GM18499 (cell line): ENCODE measurements at regions not wholly inside any gene's neighbourhood (a gene's known extent, or its start where the extent isn't known, plus 50 kb on each side); places are given as distances from the start of the nearest gene placed in this dataset.
"Not testable (repeated sequence)": the region's sequence is repeated elsewhere in the genome, so short reads cannot be mapped to it uniquely, and the experiment has no call there.

Source experiments
- ATAC-seq: cut with Tn5 transposase; IDR thresholded peaks from one replicate; pipeline ENCODE4 v1.9.1; 2021; ENCODE audit warnings: moderate number of reproducible peaks; ENCODE audit not compliant: insufficient read depth, unreplicated experiment

GRCh38 chr10:61195211-61195610, 251.2 kb upstream of the RHOBTB1 start:
- ATAC-seq, result no peak

GRCh38 chr10:61192589-61192988, 248.6 kb upstream of the RHOBTB1 start:
- ATAC-seq, result not testable (repeated sequence)

GRCh38 chr10:61192042-61192441, 248.1 kb upstream of the RHOBTB1 start:
- ATAC-seq, result no peak

GRCh38 chr10:61189912-61190311, 245.9 kb upstream of the RHOBTB1 start:
- ATAC-seq, result no peak

- no peak for ATAC-seq
Observed at GRCh38 chr10:61188691-61189090, 244.7 kb upstream of the RHOBTB1 start.

GRCh38 chr10:61188101-61188500, 244.1 kb upstream of the RHOBTB1 start:
- no peak for ATAC-seq

GRCh38 chr10:61187601-61188000, 243.6 kb upstream of the RHOBTB1 start:
- ATAC-seq, result no peak

GRCh38 chr10:61186408-61186807, 242.4 kb upstream of the RHOBTB1 start:
- ATAC-seq, result no peak

- ATAC-seq, result no peak
Observed at GRCh38 chr10:61184429-61184828, 240.4 kb upstream of the RHOBTB1 start.

- ATAC-seq, result no peak
Observed at GRCh38 chr10:61183967-61184366, 240.0 kb upstream of the RHOBTB1 start.

- ATAC-seq, result no peak
Observed at GRCh38 chr10:61181832-61182231, 237.8 kb upstream of the RHOBTB1 start.

- ATAC-seq, result no peak
Observed at GRCh38 chr10:61179771-61180170, 235.8 kb upstream of the RHOBTB1 start.

- no peak for ATAC-seq
Observed at GRCh38 chr10:61176424-61176823, 232.4 kb upstream of the RHOBTB1 start.

- ATAC-seq, result no peak
Observed at GRCh38 chr10:61175316-61175715, 231.3 kb upstream of the RHOBTB1 start.

- ATAC-seq, result no peak
Observed at GRCh38 chr10:61173450-61173849, 229.5 kb upstream of the RHOBTB1 start.

GRCh38 chr10:61172182-61172926, 228.4 kb upstream of the RHOBTB1 start:
- ATAC-seq, result no peak

- no peak for ATAC-seq
Observed at GRCh38 chr10:61170594-61170993, 226.6 kb upstream of the RHOBTB1 start.

GRCh38 chr10:61169294-61169693, 225.3 kb upstream of the RHOBTB1 start:
- ATAC-seq, result no peak

GRCh38 chr10:61166489-61166888, 222.5 kb upstream of the RHOBTB1 start:
- no peak for ATAC-seq

GRCh38 chr10:61166065-61166464, 222.1 kb upstream of the RHOBTB1 start:
- no peak for ATAC-seq

GRCh38 chr10:61164458-61165160, 220.6 kb upstream of the RHOBTB1 start:
- no peak for ATAC-seq

- ATAC-seq, result no peak
Observed at GRCh38 chr10:61163403-61163802, 219.4 kb upstream of the RHOBTB1 start.
